ENCODE measurements at regions not wholly inside any gene's neighbourhood (a gene's known extent, or its start where the extent isn't known, plus 50 kb on each side); places are given as distances from the start of the nearest gene placed in this dataset.
A peak's percentile ranks its signal among the peaks of the same experiment; 100 is the strongest.
"Not testable (repeated sequence)": the region's sequence is repeated elsewhere in the genome, so short reads cannot be mapped to it uniquely, and the experiment has no call there.

DNA sequence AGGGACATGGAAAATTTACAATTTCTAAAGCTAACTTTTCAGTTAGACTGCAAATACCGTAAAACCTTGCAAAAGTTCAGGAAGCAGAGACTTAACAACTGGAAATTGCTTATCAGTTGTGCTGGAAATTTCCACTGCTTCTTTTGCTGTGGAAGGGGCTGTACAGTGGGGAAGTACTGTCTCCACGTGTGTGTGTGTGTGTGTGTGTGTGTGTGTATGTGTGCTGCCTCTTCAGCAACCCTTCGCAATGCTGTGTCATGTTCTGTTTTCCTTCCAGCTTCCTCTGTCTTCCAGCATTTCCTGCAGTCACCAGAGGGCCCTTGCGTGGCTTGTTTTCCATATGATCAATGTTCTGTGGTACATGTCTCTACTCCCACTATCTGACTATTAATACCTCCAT lies 87.5 kb upstream of the RANBP3L start:
- peak in 4 of 58 donors; percentile 3 to 23 (median 12) for DNase-seq

DNA sequence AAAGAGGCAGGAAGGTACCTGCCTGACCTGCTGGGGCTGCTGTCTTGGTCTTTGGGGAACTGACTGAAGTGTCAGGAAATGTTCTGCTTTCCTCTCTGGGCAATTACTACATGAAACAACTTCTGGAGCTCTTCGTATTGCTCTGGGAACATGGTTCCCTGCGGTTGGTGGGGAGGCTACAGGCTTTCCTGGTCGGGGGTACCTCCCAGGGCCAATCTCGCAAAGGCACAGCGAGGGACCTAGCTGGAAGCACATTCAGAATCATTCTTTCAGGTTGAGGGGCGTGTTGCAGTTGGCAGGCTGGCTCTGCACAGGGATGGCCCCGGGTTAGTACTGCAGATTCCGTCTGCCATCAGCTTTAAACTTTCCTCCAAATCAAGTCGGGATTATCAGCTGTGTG lies 88.9 kb upstream of the RANBP3L start:
- no peak for DNase-seq

DNA sequence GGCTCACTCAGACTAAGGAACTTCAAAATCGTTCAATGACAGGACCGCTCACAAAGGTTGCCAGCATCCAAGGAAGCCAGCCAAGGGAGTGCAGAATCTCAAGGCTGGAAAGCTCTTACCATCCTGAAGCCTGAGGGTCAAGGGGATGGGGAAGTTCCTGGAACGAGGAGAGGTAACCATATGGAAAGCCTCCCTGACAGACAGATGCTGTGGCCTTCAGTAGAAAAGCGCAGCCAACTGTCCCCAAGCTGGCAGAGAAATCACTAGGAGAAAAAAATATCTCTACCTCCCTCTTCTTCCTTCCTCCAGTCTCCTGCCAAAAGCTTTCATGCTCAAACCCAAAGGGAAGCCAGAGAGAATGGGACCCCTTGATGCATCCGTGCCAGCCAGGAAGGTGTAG lies 90.5 kb upstream of the RANBP3L start:
- no peak for DNase-seq

DNA sequence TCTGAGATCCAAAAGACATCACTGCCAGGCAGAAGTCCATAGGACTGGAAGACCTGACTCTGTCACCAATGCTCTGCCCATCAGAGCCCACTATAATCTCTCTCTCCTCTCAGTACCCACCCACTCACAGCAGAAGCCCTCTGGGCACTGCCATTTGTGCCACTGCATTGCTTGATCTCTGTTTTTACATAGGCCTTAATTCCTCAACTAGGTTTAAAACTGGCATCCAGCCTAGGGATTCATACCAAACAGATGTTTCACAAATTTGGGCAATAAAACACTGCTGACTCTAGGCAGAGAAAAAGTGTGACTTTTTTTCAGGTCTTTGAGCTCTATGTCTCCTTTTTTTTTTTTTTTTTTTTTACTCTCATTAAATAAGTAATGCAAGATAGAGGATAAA lies 91.1 kb upstream of the RANBP3L start:
- DNase-seq, result no peak

DNA sequence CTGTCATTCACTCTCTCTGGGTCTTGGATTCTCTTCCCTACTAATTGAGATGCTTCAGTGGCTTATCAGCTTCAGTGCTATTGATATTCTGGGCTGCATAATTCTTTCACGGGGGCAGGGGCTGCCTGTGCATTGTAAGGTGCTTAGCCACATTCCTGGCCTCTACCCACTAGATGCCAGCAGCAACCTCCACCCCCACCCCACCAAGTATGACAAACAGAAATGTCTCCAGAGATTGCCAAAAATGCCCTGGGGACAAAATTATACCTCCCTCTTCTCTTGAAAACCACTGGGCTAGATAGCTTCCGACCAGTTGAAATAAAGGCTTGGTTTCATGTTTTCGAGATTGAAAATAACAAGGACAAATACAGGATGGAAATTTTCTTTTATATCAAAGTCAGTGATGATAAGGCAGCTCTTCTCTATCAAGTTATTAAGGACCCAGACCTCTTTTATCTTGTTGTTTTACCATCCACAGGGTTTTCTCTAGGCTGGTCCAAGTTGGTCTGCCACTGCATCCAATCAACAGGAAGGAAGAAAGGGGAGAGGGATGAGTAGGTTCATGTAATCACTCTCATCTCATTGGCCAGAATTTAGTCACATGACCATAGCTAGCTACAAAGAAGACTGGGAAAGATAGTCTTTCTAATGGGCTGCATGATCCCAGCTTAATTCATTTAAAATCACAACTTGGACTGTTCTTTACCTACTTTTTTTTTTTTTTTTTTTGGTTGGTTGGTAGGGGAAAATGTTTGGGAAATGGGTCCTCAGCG lies 92.1 kb upstream of the RANBP3L start:
- no peak for DNase-seq

- no peak for DNase-seq
Observed at GRCh38 chr5:36395260-36395659, 93.6 kb upstream of the RANBP3L start.

DNA sequence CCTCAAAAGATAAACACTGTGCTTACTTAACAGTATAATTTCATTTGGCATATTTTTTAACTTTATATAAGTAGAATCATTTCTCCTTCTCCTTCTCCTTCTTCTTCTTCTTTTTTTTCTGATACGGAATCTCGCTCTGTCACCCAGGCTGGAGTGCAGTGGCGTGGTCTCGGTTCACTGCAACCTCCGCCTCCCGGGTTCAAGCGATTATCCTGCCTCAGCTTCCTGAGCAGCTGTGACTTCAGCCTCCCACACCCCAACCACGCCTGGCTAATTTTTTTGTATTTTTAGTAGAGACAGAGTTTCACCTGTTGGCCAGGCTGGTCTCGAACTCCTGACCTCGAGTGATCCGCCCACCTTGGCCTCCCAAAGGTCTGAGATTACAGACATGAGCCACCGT lies 94.2 kb upstream of the RANBP3L start:
- not testable (repeated sequence) for DNase-seq

DNA sequence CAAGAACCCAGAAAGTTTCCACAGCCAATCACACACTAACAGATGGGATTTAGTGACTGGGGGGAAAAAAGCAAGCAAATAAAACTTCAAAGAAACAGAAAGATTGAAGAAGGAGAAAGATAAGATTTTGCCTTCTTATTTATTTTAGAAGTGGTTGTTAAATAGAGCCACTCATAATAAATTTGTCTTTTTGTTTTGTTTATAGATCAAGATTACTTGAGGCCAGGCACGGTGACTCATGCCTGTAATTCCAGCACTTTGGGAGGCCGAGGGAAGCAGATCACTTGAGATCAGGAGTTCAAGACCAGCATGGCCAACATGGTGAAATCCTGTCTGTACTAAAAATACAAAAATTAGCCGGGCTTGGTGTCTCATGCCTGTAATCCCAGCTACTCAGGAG lies 94.9 kb upstream of the RANBP3L start:
- DNase-seq, result no peak

GRCh38 chr5:36397901-36398536 lies 96.3 kb upstream of the RANBP3L start:
- DNase-seq, result no peak

GRCh38 chr5:36402512-36402906 lies 100.8 kb upstream of the RANBP3L start:
- no peak for DNase-seq

GRCh38 chr5:36403632-36404311 lies 102.1 kb upstream of the RANBP3L start:
- peak in 9 of 58 donors; percentile 2 to 46 (median 7) for DNase-seq

DNA sequence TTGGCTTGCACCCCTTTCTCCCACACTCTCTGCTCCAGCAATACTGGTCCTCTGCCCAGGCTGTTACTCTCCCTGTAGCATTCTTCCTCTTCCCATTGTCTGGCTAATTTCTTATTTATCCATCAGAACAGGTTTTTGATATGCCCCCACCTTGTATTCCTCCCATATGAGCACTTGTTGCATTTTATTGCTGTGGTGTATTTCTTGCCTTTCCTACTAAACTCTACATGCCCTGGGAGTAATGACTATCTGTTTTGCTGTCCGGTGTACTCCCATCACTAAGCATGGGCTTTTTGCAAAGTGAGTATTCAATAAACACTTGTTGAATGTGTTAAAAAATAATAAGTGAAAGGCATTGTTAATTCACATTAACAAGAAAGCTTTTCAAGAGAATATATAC lies 104.3 kb upstream of the RANBP3L start:
- no peak for DNase-seq

- DNase-seq, result no peak
Observed at GRCh38 chr5:36407396-36407795, 105.7 kb upstream of the RANBP3L start.

DNA sequence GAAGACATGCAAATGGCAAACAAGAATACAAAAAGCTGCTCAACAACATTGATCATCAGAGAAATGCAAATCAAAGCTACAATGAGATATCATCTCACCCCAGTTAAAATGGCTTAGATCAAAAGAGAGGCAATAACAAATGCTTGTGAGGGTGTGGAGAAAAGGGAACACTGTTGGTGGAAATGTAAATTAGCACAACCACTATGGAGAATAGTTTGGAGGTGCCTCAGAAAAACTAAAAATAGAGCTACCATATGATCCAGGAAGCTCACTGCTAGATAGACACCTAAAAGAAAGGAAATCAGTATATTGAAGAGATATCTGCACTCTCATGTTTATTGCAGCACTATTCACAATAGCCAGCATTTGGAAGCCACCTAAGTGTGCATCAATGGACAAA lies 108.0 kb upstream of the RANBP3L start:
- DNase-seq, result not testable (repeated sequence)

DNA sequence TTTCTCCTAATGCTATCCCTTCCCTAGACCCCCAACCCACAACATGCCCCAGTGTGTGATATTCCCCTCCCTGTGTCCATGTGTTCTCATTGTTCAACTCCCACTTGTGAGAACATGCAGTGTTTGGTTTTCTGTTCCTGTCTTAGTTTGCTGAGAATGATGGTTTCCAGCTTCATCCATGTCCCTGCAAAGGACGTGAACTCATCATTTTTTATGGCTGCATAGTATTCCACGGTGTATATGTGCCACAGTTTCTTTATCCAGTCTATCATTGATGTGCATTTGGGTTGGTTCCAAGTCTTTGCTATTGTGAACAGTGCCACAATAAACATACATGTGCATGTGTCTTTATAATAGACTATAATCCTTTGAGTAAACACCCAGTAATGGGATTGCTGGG lies 109.0 kb upstream of the RANBP3L start:
- not testable (repeated sequence) for DNase-seq

DNA sequence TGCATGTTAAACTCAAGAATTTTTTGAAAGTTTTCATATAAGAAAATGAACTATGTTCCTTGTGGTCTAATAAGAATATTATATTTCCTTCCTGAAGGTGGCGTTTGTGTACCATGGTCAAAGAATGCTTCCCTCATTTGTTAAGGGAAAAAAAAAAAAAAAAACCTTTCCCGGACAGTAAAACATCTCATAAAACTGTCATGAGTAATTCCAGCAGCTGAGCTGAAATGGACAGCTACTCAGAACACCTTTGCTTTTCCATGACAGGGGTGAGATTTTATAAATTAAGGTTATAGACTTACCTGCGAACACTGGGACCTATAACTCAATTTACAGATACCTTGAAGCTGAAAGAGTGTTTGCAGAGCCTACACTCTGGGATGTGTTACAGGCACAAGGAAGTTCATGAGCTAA lies 113.2 kb upstream of the RANBP3L start:
- peak in 1 of 58 donors; percentile 19 for DNase-seq

- DNase-seq, result no peak
Observed at GRCh38 chr5:36416605-36417004, 114.9 kb upstream of the RANBP3L start.

- DNase-seq, result no peak
Observed at GRCh38 chr5:36417221-36417620, 115.5 kb upstream of the RANBP3L start.

- no peak for DNase-seq
Observed at GRCh38 chr5:36417668-36418067, 116.0 kb upstream of the RANBP3L start.

- no peak for DNase-seq
Observed at GRCh38 chr5:36418152-36418979, 116.7 kb upstream of the RANBP3L start.

GRCh38 chr5:36421256-36421655 lies 119.6 kb upstream of the RANBP3L start:
- no peak for DNase-seq

DNA sequence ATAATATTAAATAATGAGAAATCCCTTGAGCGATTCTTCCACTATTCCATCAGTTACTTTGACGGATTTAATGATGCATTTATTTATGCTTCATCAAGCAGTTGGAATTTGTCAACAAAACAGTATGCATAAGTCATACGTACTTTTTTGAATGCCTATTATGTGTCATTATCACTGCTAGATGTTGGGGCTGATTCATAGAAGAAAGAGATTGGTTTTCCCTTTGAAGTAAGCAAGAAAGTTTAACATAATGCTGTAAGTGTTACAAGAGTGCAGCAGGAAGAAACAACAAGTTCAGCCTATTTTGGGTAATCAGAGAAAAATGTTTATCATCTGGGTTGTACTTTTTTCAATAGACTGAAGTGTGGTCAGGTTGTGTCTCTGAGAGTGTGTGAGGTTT lies 121.2 kb upstream of the RANBP3L start:
- no peak for DNase-seq

All from anterior cingulate cortex (tissue), 58 donors.